Colonic mucosa (tissue), 4 donors: ENCODE measurements at regions not wholly inside any gene's neighbourhood (a gene's known extent, or its start where the extent isn't known, plus 50 kb on each side); places are given as distances from the start of the nearest gene placed in this dataset.
A peak's percentile ranks its signal among the peaks of the same experiment; 100 is the strongest.

Experiments used
- DNase-seq: peaks from one replicate; pipeline ENCODE4 v3.0.0-alpha.2; 2020
- H3K27ac ChIP-seq: fragments of 200-600 bp; one replicate; pipeline ENCODE4 v1.8.0; 2021
- H3K27me3 ChIP-seq: fragments of 200-600 bp; one replicate; pipeline ENCODE4 v1.8.0; 2021
- H3K36me3 ChIP-seq: fragments of 200-600 bp; one replicate; pipeline ENCODE4 v1.8.0; 2021
- H3K4me1 ChIP-seq: fragments of 200-600 bp; one replicate; pipeline ENCODE4 v1.8.0; 2021; ENCODE audit warnings: mild to moderate bottlenecking
- H3K4me3 ChIP-seq: fragments of 200-600 bp; one replicate; pipeline ENCODE4 v1.8.0; 2021
- H3K9ac ChIP-seq, 2 donors: one replicate each; pipeline ENCODE4 v1.7.0; 2013; ENCODE audit warnings: control low read depth in 2 of 2, low read depth in 2 of 2, low read length in 2 of 2
- H3K9me3 ChIP-seq: fragments of 200-600 bp; one replicate; pipeline ENCODE4 v1.8.0; 2021
- intact Hi-C: fragments of 100-400 bp; cut with DNase I; formaldehyde crosslinking; loops from one replicate; pipeline ENCODE4 v1.14.1; 2022
- TF ChIP-seq, protein P1 (sequence below): fragments of 200-600 bp; IDR thresholded peaks from one replicate; pipeline ENCODE4 v1.8.0; 2022; ENCODE audit warnings: antibody characterized with exemption, mild to moderate bottlenecking
- donor health status: healthy.
- donor health status: DM: no; HTN: no; CAD: no.
- donor health status: DM: no; HTN: no; CAD: no.

DNA sequence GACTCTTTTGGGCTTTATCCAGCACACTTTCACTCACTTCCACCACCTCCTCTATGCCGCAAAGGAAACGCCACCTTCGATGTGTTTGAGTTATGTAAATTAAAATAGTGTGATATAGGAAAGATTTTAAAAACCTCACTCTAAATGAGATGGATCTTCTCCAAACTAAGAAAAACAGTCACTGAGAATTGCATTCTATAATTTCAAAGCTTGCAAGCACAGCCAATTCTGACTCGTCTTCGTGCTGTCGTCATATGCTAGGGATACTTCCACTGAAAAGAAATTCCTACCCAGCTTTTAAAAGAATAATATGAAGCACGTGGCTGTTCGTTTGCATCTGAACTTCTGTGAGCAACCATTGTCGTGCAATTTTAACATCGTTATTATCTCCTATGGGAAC is 162.5 kb downstream of the SH3BP4 start:
- Histone ChIP-seq H3K9me3 (no peaks in the 10 kb centered on the region), H3K36me3 (no peaks in the 10 kb centered on the region), H3K27me3 (no peaks in the 10 kb centered on the region), H3K4me1 (no peaks in the 10 kb centered on the region), H3K9ac (no peak overlapping the region), H3K27ac (no peak overlapping the region), H3K4me3 (no peak overlapping the region)
- TF ChIP-seq, protein P1, sequence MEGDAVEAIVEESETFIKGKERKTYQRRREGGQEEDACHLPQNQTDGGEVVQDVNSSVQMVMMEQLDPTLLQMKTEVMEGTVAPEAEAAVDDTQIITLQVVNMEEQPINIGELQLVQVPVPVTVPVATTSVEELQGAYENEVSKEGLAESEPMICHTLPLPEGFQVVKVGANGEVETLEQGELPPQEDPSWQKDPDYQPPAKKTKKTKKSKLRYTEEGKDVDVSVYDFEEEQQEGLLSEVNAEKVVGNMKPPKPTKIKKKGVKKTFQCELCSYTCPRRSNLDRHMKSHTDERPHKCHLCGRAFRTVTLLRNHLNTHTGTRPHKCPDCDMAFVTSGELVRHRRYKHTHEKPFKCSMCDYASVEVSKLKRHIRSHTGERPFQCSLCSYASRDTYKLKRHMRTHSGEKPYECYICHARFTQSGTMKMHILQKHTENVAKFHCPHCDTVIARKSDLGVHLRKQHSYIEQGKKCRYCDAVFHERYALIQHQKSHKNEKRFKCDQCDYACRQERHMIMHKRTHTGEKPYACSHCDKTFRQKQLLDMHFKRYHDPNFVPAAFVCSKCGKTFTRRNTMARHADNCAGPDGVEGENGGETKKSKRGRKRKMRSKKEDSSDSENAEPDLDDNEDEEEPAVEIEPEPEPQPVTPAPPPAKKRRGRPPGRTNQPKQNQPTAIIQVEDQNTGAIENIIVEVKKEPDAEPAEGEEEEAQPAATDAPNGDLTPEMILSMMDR, result no peak
- intact Hi-C loops, result no loop called here
- no peak for DNase-seq

DNA sequence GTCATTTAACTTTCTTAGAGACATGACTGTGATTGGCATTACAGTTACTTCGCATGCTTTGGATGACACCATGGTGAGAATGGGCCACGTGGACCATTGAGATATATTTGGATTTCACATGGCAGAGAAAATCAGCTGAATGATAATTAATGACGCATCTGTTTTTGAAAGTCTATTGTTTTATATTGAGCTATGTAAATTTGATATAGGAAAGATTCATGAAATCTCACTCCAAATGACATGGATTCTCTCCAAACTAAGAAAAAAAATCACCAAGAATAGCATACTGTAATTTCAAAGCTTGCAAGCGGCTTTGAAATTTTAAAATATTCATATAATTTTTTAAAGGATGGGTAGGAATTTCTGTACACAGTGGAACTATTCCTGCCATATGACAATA is 163.7 kb downstream of the SH3BP4 start:
- H3K4me1 ChIP-seq, result no peaks in the 10 kb centered on the region
- H3K9ac ChIP-seq, result no peak overlapping the region
- no peaks in the 10 kb centered on the region for H3K27me3 ChIP-seq
- no peak for DNase-seq
- no peak overlapping the region for H3K4me3 ChIP-seq
- H3K9me3 ChIP-seq, result no peaks in the 10 kb centered on the region
- intact Hi-C loops, result no loop called here
- no peak overlapping the region for H3K27ac ChIP-seq
- TF ChIP-seq, protein P1, result no peak
- no peaks in the 10 kb centered on the region for H3K36me3 ChIP-seq

DNA sequence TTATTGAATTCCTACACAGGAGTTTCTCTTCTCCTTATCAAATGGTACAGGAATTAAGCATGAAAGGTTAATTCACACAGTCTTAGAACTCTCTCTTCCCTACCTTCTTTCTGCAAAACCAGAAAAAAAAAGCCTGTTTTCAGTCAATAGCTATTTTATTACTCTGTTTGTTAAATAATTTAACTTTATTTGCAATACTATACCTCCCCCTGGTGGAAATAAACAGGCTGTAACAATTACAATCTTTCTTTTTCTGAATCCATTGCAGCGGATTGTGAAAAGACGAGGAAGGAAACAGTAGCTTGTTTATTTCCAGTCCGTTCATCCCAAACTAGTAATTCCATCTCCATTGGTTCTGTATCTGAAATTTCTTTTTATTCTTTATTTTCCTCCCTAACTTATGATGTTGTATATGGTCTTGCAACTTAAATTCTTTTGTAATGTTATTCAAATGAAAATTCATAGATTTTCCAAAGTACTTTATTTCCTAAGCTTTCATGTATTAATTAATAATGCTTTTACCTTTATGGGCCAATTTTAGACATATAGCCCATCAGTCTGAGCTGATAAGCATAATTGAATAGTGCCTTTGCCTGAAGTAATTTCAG is 165.2 kb downstream of the SH3BP4 start:
- no peak overlapping the region for H3K27ac ChIP-seq
- DNase-seq, result no peak
- intact Hi-C loops, result no loop called here

DNA sequence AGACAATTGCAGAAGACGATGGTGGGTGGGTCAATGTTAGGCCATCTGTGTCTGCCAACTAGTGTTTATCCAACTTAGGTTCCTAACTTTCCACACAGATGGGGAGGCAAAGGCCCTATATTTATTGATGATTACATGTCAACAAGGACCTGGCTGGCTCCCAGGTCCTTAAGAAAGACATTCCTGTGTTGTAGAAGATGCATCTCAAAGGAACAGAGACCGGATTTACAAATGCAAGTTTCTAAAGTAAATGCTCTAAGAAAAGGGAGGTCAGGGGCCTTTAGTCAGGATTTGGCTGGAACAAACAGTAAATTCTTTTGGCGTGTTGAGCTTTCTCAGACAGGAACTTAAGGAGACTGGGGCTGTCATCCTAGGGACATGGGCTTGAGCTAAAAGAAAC is 175.0 kb downstream of the SH3BP4 start:
- TF ChIP-seq, protein P1, result no peak
- H3K9ac ChIP-seq, result no peak overlapping the region
- intact Hi-C loops, result no loop called here
- H3K4me3 ChIP-seq, result no peak overlapping the region
- no peaks in the 10 kb centered on the region for H3K27me3 ChIP-seq
- H3K36me3 ChIP-seq, result no peaks in the 10 kb centered on the region
- no peaks in the 10 kb centered on the region for H3K4me1 ChIP-seq
- no peak overlapping the region for H3K27ac ChIP-seq
- H3K9me3 ChIP-seq, result no peaks in the 10 kb centered on the region
- DNase-seq, result no peak

More for the DNA sequence above, 165.2 kb downstream of the SH3BP4 start:
- H3K4me3 ChIP-seq, result no peak overlapping the region
- H3K27me3 ChIP-seq, result no peaks in the 10 kb centered on the region
- TF ChIP-seq, protein P1, result peak; percentile 62
- H3K9ac ChIP-seq, result no peak overlapping the region
- no peaks in the 10 kb centered on the region for H3K4me1 ChIP-seq
- no peaks in the 10 kb centered on the region for H3K9me3 ChIP-seq
- no peaks in the 10 kb centered on the region for H3K36me3 ChIP-seq

DNA sequence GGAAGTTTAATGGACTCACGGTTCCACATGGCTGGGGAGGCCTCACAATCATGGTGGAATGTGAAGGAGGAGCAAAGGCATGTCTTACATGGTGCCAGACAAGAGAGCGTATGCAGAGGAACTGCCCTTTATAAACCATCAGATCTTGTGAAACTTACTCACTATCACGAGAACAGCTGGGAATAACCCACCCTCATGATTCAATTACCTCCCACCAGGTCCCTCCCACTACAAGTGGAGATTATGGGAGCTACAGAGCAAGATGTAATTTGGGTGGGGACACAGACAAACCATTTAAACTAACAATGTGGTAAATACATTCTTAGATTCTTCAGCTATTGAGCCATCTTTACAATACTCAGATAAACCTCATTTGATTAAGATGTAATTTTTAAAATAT is 176.1 kb downstream of the SH3BP4 start:
- no peak overlapping the region for H3K4me3 ChIP-seq
- H3K27ac ChIP-seq, result no peak overlapping the region
- no peak for DNase-seq
- no peaks in the 10 kb centered on the region for H3K9me3 ChIP-seq
- no peaks in the 10 kb centered on the region for H3K4me1 ChIP-seq
- H3K9ac ChIP-seq, result no peak overlapping the region
- intact Hi-C loops, result no loop called here
- TF ChIP-seq, protein P1, result no peak
- no peaks in the 10 kb centered on the region for H3K36me3 ChIP-seq
- H3K27me3 ChIP-seq, result no peaks in the 10 kb centered on the region
